IMR-90 (cell line): ENCODE measurements at regions not wholly inside any gene's neighbourhood (a gene's known extent, or its start where the extent isn't known, plus 50 kb on each side); places are given as distances from the start of the nearest gene placed in this dataset.

ENCODE experiments used
- ATAC-seq: fragments of 200-7000 bp; cut with Tn5 transposase; 2 replicates; pipeline ENCODE4 v1.9.1; 2020; ENCODE audit warnings: low read depth, mild to moderate bottlenecking, moderate library complexity
- BruUV-seq: library from RNA; stranded (reverse); fragments of 400-500 nt; replicated peaks from 2 replicates; lab custom pipeline; 2021; lab: Mats Ljungman, UMichigan
- CTCF ChIA-PET: fragments of 300-600 bp; formaldehyde crosslinking; extraction: SDS; loops from one replicate; lab custom pipeline; 2021; ENCODE audit warnings: antibody characterized with exemption; lab: Yijun Ruan, JAX
- POLR2A ChIA-PET: fragments of 300-600 bp; sonication (Branson Sonifier 250); formaldehyde crosslinking; loops from one replicate; lab custom pipeline; 2022; ENCODE audit warnings: antibody characterized with exemption; ENCODE audit not compliant: unreplicated experiment; lab: Charles Lee
- DNase-seq: peaks from one replicate; pipeline ENCODE4 v3.0.0; 2013
- H2AFZ ChIP-seq: replicated peaks from 2 replicates; pipeline ENCODE3; 2013; ENCODE audit warnings: low read length, mild to moderate bottlenecking; ENCODE audit not compliant: poor library complexity
- H2AK5ac ChIP-seq: 2 replicates; pipeline ENCODE4 v1.6.1; 2013; ENCODE audit warnings: low read depth, low read length, inconsistent platforms
- H2AK9ac ChIP-seq: replicated peaks from 2 replicates; pipeline ENCODE3; 2013; ENCODE audit warnings: mild to moderate bottlenecking, low read depth, low read length, moderate library complexity; ENCODE audit not compliant: poor library complexity
- H2BK120ac ChIP-seq: 2 replicates; pipeline ENCODE4 v1.6.1; 2013; ENCODE audit warnings: low read depth, low read length, inconsistent platforms
- H2BK15ac ChIP-seq: 3 replicates; pipeline ENCODE4 v1.6.1; 2013; ENCODE audit warnings: low read depth, low read length, inconsistent platforms
- H2BK20ac ChIP-seq: 2 replicates; pipeline ENCODE4 v1.6.1; 2013; ENCODE audit warnings: low read depth, mild to moderate bottlenecking, inconsistent platforms, low read length, moderate library complexity
- H2BK5ac ChIP-seq: 2 replicates; pipeline ENCODE4 v1.6.1; 2013; ENCODE audit warnings: mild to moderate bottlenecking, low read depth, low read length, inconsistent platforms; ENCODE audit not compliant: poor library complexity, severe bottlenecking
- H3K14ac ChIP-seq: replicated peaks from 2 replicates; pipeline ENCODE4 v1.6.1; 2013; ENCODE audit warnings: low read depth, low read length, inconsistent platforms
- H3K18ac ChIP-seq: 2 replicates; pipeline ENCODE4 v1.6.1; 2013; ENCODE audit warnings: low read depth, low read length, control low read depth
- H3K23ac ChIP-seq: 2 replicates; pipeline ENCODE4 v1.6.1; 2013; ENCODE audit warnings: low read depth, low read length, inconsistent platforms
- H3K27ac ChIP-seq: 2 replicates; pipeline ENCODE4 v1.5.1; 2013; ENCODE audit warnings: mild to moderate bottlenecking, control low read depth, low read length; ENCODE audit not compliant: insufficient read depth
- H3K27me3 ChIP-seq: 2 replicates; pipeline ENCODE4 v1.6.1; 2013; ENCODE audit warnings: low read length; ENCODE audit not compliant: control insufficient read depth, insufficient read depth
- H3K36me3 ChIP-seq: 2 replicates; pipeline ENCODE4 v1.6.1; 2013; ENCODE audit warnings: low read length, mixed read lengths; ENCODE audit not compliant: control insufficient read depth, insufficient read depth
- H3K4ac ChIP-seq: 2 replicates; pipeline ENCODE4 v1.6.1; 2013; ENCODE audit warnings: low read depth, low read length, inconsistent platforms
- H3K4me1 ChIP-seq: 2 replicates; pipeline ENCODE4 v1.6.1; 2013; ENCODE audit warnings: low read length, mixed read lengths; ENCODE audit not compliant: control insufficient read depth, insufficient read depth
- H3K4me2 ChIP-seq: 2 replicates; pipeline ENCODE4 v1.6.1; 2013; ENCODE audit warnings: low read depth, mild to moderate bottlenecking, control low read depth, low read length, moderate library complexity
- H3K4me3 ChIP-seq: 2 replicates; pipeline ENCODE4 v1.5.1; 2013; ENCODE audit warnings: low read depth, mild to moderate bottlenecking, control low read depth, low read length, moderate library complexity; ENCODE audit not compliant: insufficient read depth
- H3K56ac ChIP-seq: 2 replicates; pipeline ENCODE4 v1.6.1; 2013; ENCODE audit warnings: low read length, inconsistent platforms; ENCODE audit not compliant: insufficient read depth; ENCODE audit errors: extremely low read depth
- H3K79me1 ChIP-seq, 2 experiments: 2 replicates each; pipeline ENCODE4 v1.6.1; 2013; ENCODE audit warnings: low read length in 2 of 2, inconsistent platforms in 1 of 2, low read depth in 1 of 2
- H3K9ac ChIP-seq: 2 replicates; pipeline ENCODE4 v1.6.1; 2013; ENCODE audit warnings: low read depth, low read length, control low read depth
- H3K9me1 ChIP-seq: 2 replicates; pipeline ENCODE4 v1.6.1; 2013; ENCODE audit warnings: low read length, inconsistent platforms; ENCODE audit not compliant: insufficient read depth
- H3K9me3 ChIP-seq: 2 replicates; pipeline ENCODE4 v1.6.1; 2013; ENCODE audit warnings: low read length; ENCODE audit not compliant: control insufficient read depth, insufficient read depth
- H4K20me1 ChIP-seq: 2 replicates; pipeline ENCODE4 v1.6.1; 2013; ENCODE audit warnings: low read length, inconsistent platforms; ENCODE audit not compliant: insufficient read depth
- H4K5ac ChIP-seq: 2 replicates; pipeline ENCODE4 v1.6.1; 2013; ENCODE audit warnings: mild to moderate bottlenecking, low read depth, low read length, control low read depth
- H4K8ac ChIP-seq, 2 experiments: 2 replicates each; pipeline ENCODE4 v1.6.1; 2013; ENCODE audit warnings: low read depth in 2 of 2, low read length in 2 of 2, control low read depth in 1 of 2, inconsistent platforms in 1 of 2
- H4K91ac ChIP-seq: 2 replicates; pipeline ENCODE4 v1.6.1; 2013; ENCODE audit warnings: low read depth, low read length, inconsistent platforms; ENCODE audit not compliant: insufficient read depth
- CHD1 ChIP-seq: IDR thresholded peaks from 2 replicates; pipeline ENCODE4 v1.6.1; 2012; ENCODE audit warnings: low read depth, low read length, improper control_type of control experiment
- MXI1 ChIP-seq: IDR thresholded peaks from 2 replicates; pipeline ENCODE4 v1.6.1; 2012; ENCODE audit warnings: low read depth, mild to moderate bottlenecking, low read length, moderate library complexity, borderline replicate concordance
- WGBS, 2 experiments: methylation state at CpG; one replicate each; pipeline versions ENCODE4 v1.1.5 to v1.1.7; 2013; ENCODE audit warnings: missing lambda C conversion rate in 2 of 2; ENCODE audit not compliant: insufficient read length in 1 of 2; ENCODE audit errors: extremely low coverage in 2 of 2; 5-methylcytosine and 5-hydroxymethylcytosine counted together
- dilution Hi-C: fragments of 300-500 bp; cut with HindIII; formaldehyde crosslinking; loops from one replicate; pipeline ENCODE4 v1.14.3; 2018; ENCODE audit warnings: low sequenced_read_pairs; ENCODE audit not compliant: unreplicated experiment
- in situ Hi-C: fragments of 300-500 bp; cut with MboI; formaldehyde crosslinking; loops from 3 replicates; pipeline ENCODE4 v1.14.3; 2019; ENCODE audit warnings: low sequenced_read_pairs, inconsistent platforms, mixed read lengths
- intact Hi-C: fragments of 100-400 bp; cut with micrococcal nuclease; formaldehyde crosslinking; loops from 2 replicates; pipeline ENCODE4 v1.10.0; 2022

DNA sequence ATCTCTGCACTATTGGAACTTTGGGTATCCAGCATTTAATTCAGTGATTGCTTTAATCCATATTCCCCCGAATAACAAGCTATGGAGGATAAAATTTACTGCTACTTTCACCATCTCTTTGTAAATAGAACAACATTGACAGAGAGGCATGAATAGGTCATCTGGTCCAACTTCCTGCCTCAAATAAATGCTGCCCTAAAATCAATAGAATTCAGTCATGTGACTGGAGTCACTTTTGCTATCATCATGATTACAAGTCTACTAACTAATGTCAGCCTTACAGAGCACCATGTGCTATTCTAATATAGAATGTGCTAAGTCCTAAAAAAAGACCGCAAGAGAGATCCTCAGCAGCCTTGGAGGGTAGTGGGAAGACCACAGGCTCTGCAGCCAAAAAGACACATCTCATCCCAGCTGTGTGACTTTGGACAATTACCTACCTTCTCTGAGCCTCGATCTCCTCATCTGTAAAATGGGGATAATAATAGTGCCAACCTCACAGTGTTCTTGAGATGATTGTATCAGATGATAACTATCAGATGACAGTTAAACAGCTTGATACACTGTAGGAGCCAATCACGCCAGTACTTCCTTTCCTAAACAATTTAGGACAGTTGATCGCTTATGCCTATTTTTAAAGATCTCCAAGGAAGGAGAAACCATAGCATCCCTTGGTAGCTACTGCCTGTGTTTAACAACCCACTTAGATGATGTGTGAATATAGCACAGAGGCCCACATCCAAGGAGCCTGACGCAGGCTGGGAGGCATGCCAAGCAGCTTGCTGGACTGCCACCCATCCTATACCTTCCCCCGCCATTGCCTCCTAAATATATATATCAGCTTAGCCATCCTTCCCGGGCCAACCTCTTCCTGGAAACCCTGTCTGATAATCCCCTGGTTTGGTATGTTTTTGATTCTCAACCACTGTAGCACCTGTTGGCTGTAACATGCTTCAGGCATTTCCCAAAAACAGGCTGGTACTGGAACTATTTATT, 77.3 kb upstream of the PHF21A start (continued):
- no peak for TF ChIP-seq CHD1

DNA sequence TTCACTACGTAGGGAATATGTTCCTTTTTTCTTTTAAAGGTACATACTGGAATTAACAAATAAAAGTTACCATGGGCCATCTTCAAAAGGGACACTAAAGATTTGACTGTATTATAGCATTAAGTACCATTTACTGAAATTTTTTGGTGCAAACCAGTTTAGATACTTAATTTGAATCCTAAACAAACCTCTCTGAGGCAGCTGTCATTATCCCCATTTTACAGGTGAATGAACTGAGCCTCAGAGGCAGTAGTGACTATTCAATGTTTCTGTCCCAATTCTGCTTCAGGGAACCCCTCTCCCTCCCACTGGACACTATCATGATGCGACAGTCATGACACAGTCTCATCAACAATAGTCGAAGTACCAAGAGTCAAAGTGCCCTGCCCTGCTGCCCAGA, 76.2 kb upstream of the PHF21A start:
- BruUV-seq: no TSS peak
- Histone ChIP-seq H3K56ac (no peak overlapping the region), H3K18ac (no peak overlapping the region), H4K5ac (no peak overlapping the region), H2AK9ac (no peak overlapping the region), H3K4me3 (no peak overlapping the region), H3K9me3 (no peaks in the 10 kb centered on the region), H2BK20ac (no peak overlapping the region), H3K4me2 (no peak overlapping the region), H3K23ac (no peak overlapping the region), H2AFZ (no peak overlapping the region), H3K9ac (no peak overlapping the region), H2BK5ac (no peak overlapping the region), H2BK15ac (no peak overlapping the region), H3K9me1 (no peaks in the 10 kb centered on the region), H3K4me1 (no peaks in the 10 kb centered on the region), H3K27ac (no peak overlapping the region), H3K14ac (no peak overlapping the region), H4K20me1 (no peaks in the 10 kb centered on the region), H3K4ac (no peak overlapping the region), H2AK5ac (no peak overlapping the region), H2BK120ac (no peak overlapping the region), H4K91ac (no peak overlapping the region), H3K36me3 (no peaks in the 10 kb centered on the region), H3K27me3 (peaks cover 38% of the 10 kb centered on the region), H4K8ac (no peak overlapping the region), H3K79me1 (no peaks in the 10 kb centered on the region)
- dilution Hi-C loops (no loop called here), in situ Hi-C loops (no loop called here), intact Hi-C loops (no loop called here)
- no peak for TF ChIP-seq MXI1
- ATAC-seq (no peak), DNase-seq (no peak)
- ChIA-PET POLR2A (no interaction called here), CTCF (no interaction called here)
- WGBS, 2 experiments: no CpG with 5 or more reads among the region's 3 CpGs
